Progenitor cell of endocrine pancreas (in vitro differentiated cells): ENCODE measurements at regions not wholly inside any gene's neighbourhood (a gene's known extent, or its start where the extent isn't known, plus 50 kb on each side); places are given as distances from the start of the nearest gene placed in this dataset.

Experiments
- DNase-seq: peaks from one replicate; pipeline ENCODE4 v3.0.0; 2021; ENCODE audit warnings: low spot score; ENCODE audit not compliant: unreplicated experiment
- H3K27ac Mint-ChIP-seq: 2 replicates; pipeline ENCODE4 v1.8.0; 2021; ENCODE audit warnings: mild to moderate bottlenecking, moderate library complexity, mixed read lengths
- H3K27me3 Mint-ChIP-seq: 2 replicates; pipeline ENCODE4 v1.8.0; 2021; ENCODE audit warnings: mixed read lengths
- H3K36me3 Mint-ChIP-seq: 2 replicates; pipeline ENCODE4 v1.8.0; 2022; ENCODE audit warnings: mixed read lengths; ENCODE audit not compliant: insufficient read depth
- H3K4me1 Mint-ChIP-seq: 2 replicates; pipeline ENCODE4 v1.8.0; 2021; ENCODE audit warnings: low read depth, mixed read lengths
- H3K4me3 Mint-ChIP-seq: 2 replicates; pipeline ENCODE4 v1.8.0; 2021; ENCODE audit warnings: low read depth, mild to moderate bottlenecking, moderate library complexity, mixed read lengths
- H3K9me3 Mint-ChIP-seq: 2 replicates; pipeline ENCODE4 v1.8.0; 2021; ENCODE audit warnings: low read depth, mixed read lengths
- CTCF ChIP-seq: fragments of 200-600 bp; sonication (generic); IDR thresholded peaks from one replicate; pipeline ENCODE4 v1.5.0; 2021; ENCODE audit warnings: antibody characterized with exemption, mild to moderate bottlenecking; ENCODE audit not compliant: unreplicated experiment

- no peak for TF ChIP-seq CTCF
- Mint-ChIP-seq H3K36me3 (no peaks in the 10 kb centered on the region), H3K9me3 (no peaks in the 10 kb centered on the region), H3K4me1 (peaks cover 5% of the 10 kb centered on the region), H3K27ac (no peak overlapping the region), H3K27me3 (peaks cover 18% of the 10 kb centered on the region), H3K4me3 (no peak overlapping the region)
- no peak for DNase-seq
Measured at GRCh38 chr3:73786321-73786807, 161.6 kb upstream of the PDZRN3 start.

- Mint-ChIP-seq H3K27me3 (peaks cover 18% of the 10 kb centered on the region), H3K27ac (no peak overlapping the region), H3K36me3 (no peaks in the 10 kb centered on the region), H3K9me3 (no peaks in the 10 kb centered on the region), H3K4me3 (no peak overlapping the region), H3K4me1 (peaks cover 7% of the 10 kb centered on the region)
- no peak for DNase-seq
- TF ChIP-seq CTCF = no peak
Measured at GRCh38 chr3:73784686-73785392, 160.1 kb upstream of the PDZRN3 start.

- TF ChIP-seq CTCF = no peak
- Mint-ChIP-seq H3K4me3 (no peak overlapping the region), H3K27ac (no peak overlapping the region), H3K36me3 (no peaks in the 10 kb centered on the region), H3K9me3 (no peaks in the 10 kb centered on the region), H3K27me3 (peaks cover 18% of the 10 kb centered on the region), H3K4me1 (peaks cover 2% of the 10 kb centered on the region)
- no peak for DNase-seq
Measured at GRCh38 chr3:73783811-73784210, 159.1 kb upstream of the PDZRN3 start.

- Mint-ChIP-seq H3K27ac (no peak overlapping the region), H3K27me3 (peaks cover 13% of the 10 kb centered on the region), H3K9me3 (no peaks in the 10 kb centered on the region), H3K4me3 (no peak overlapping the region), H3K36me3 (no peaks in the 10 kb centered on the region), H3K4me1 (peaks cover 2% of the 10 kb centered on the region)
- no peak for DNase-seq
- no peak for TF ChIP-seq CTCF
Measured at GRCh38 chr3:73781541-73781940, 156.8 kb upstream of the PDZRN3 start.

GRCh38 chr3:73774645-73775044 is 149.9 kb upstream of the PDZRN3 start:
- Mint-ChIP-seq H3K4me3 (no peak overlapping the region), H3K27me3 (no peaks in the 10 kb centered on the region), H3K27ac (no peak overlapping the region), H3K9me3 (peaks cover 6% of the 10 kb centered on the region), H3K36me3 (no peaks in the 10 kb centered on the region), H3K4me1 (no peaks in the 10 kb centered on the region)
- DNase-seq = no peak
- TF ChIP-seq CTCF = no peak
